Urinary bladder (tissue), 3 donors: ENCODE measurements at regions not wholly inside any gene's neighbourhood (a gene's known extent, or its start where the extent isn't known, plus 50 kb on each side); places are given as distances from the start of the nearest gene placed in this dataset.

Source experiments
- DNase-seq: peaks from one replicate; pipeline ENCODE4 v3.0.0-alpha.2; 2015; ENCODE audit errors: extremely low spot score
- H3K27ac ChIP-seq: one replicate; pipeline ENCODE4 v1.5.1; 2013; ENCODE audit warnings: low read depth, mild to moderate bottlenecking, moderate library complexity
- H3K36me3 ChIP-seq: one replicate; pipeline ENCODE4 v1.6.1; 2013; ENCODE audit warnings: mild to moderate bottlenecking, moderate library complexity; ENCODE audit not compliant: insufficient read depth
- H3K4me1 ChIP-seq: one replicate; pipeline ENCODE4 v1.6.1; 2013; ENCODE audit warnings: mild to moderate bottlenecking, moderate library complexity; ENCODE audit not compliant: insufficient read depth
- H3K4me3 ChIP-seq: one replicate; pipeline ENCODE4 v1.5.1; 2013; ENCODE audit warnings: low read depth, low read length
- WGBS: extraction: QIAGEN DNeasy Blood & Tissue Kit; methylation state at CpG from one replicate; pipeline ENCODE4 v1.1.7; 2013; 5-methylcytosine and 5-hydroxymethylcytosine counted together
- donor health status: healthy with polysubstance abuse.
- donor health status: healthy.

- Histone ChIP-seq H3K27ac (no peak overlapping the region), H3K36me3 (no peaks in the 10 kb centered on the region), H3K4me3 (no peak overlapping the region), H3K4me1 (no peaks in the 10 kb centered on the region)
- DNase-seq, result no peak
- WGBS, result 34% methylated on average over 2 of the region's 2 CpGs
Observed at GRCh38 chr2:211077216-211077767, 520.9 kb downstream of the CPS1 start.

- Histone ChIP-seq H3K4me3 (no peak overlapping the region), H3K36me3 (no peaks in the 10 kb centered on the region), H3K4me1 (no peaks in the 10 kb centered on the region), H3K27ac (no peak overlapping the region)
- no peak for DNase-seq
- WGBS, result 51% methylated on average over 2 of the region's 2 CpGs
Observed at GRCh38 chr2:211084352-211084751, 528.0 kb downstream of the CPS1 start.

DNA sequence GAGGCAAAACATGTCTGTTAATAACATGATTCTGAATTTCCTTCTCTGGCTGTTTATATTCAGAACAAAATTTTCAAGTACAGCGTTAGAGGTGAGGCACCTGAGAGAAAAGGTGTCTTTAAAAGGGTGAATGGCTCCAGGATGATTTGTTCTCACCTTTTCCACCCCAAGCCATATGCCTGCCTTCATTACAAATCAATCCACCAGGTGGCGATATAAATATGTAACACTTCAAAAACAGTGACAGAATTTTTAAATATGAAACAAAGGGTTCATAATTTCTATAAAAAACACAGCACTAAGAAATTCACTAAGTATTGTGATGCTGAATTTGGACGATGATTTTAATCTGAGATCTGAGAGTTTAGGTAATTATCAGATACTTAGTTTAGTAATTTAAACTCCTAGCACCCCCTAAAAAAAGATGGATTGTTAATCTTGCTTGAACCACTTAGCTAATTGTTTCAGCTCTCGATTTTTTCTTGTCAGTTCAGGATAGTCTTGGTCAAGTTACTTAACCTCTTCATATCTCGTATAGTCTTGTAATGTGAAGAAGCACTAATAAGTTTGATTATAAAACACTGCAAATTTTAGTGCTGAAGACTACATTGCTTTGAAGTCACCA, 528.8 kb downstream of the CPS1 start:
- no peaks in the 10 kb centered on the region for H3K4me1 ChIP-seq
- H3K4me3 ChIP-seq, result no peak overlapping the region
- H3K27ac ChIP-seq, result no peak overlapping the region
- 14% methylated on average over 5 of the region's 5 CpGs for WGBS
- no peak for DNase-seq
- H3K36me3 ChIP-seq, result no peaks in the 10 kb centered on the region

DNA sequence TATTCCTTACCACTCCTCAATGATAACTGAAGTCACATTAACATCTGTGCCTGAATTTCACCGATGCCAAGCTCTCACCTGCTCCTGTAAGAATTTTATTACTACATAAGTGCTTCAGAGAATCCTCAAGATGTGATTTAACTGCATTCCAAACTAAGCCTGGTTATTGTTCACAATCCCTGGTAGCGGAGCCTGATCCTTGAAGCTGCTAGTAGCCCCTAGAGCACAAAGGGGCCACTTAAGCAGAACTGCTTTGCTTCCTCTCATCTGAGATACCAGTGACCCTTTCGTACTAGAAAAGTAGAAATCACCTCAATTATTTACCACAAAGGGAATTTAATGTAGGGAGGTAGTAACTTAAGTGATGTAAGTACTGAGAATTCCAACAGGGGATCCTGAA, 529.6 kb downstream of the CPS1 start:
- H3K4me3 ChIP-seq, result no peak overlapping the region
- no peaks in the 10 kb centered on the region for H3K36me3 ChIP-seq
- no peak overlapping the region for H3K27ac ChIP-seq
- 61% methylated on average over 3 of the region's 3 CpGs for WGBS
- no peaks in the 10 kb centered on the region for H3K4me1 ChIP-seq
- DNase-seq, result no peak

- 77% methylated on average over 3 of the region's 3 CpGs for WGBS
- no peaks in the 10 kb centered on the region for H3K36me3 ChIP-seq
- no peaks in the 10 kb centered on the region for H3K4me1 ChIP-seq
- H3K4me3 ChIP-seq, result no peak overlapping the region
- DNase-seq, result no peak
- H3K27ac ChIP-seq, result no peak overlapping the region
Observed at GRCh38 chr2:211089127-211089526, 532.7 kb downstream of the CPS1 start.

DNA sequence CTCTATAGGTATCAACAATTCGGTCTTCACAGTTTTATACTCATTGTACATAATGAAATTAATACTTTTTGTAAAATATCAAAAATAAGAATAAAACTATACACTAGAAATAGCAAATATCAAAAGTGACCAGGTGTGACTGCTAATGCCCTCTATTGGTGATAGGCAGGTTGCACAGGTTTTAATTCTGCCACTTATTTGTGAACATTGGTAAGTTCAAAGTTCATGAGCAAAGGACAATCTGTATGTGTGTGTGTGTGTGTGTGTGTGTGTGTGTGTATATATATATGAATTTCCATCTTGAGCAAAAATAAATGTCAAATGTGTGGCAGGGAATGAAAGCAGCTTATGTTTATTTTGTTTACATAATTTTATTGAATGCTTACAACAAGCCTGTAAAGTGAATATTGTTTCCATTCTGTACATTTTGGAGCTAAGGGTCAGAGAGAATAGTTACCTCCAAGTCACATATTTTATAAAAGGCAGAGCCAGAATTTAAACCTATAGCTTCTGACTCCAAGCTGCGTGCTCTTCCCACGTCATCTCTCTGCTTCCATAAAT, 537.4 kb downstream of the CPS1 start:
- Histone ChIP-seq H3K27ac (no peak overlapping the region), H3K36me3 (no peaks in the 10 kb centered on the region), H3K4me3 (no peak overlapping the region), H3K4me1 (no peaks in the 10 kb centered on the region)
- 80% methylated on average over 3 of the region's 3 CpGs for WGBS
- DNase-seq, result no peak

GRCh38 chr2:211103989-211104388, 547.6 kb downstream of the CPS1 start:
- no peak for DNase-seq
- H3K4me1 ChIP-seq, result no peaks in the 10 kb centered on the region

DNA sequence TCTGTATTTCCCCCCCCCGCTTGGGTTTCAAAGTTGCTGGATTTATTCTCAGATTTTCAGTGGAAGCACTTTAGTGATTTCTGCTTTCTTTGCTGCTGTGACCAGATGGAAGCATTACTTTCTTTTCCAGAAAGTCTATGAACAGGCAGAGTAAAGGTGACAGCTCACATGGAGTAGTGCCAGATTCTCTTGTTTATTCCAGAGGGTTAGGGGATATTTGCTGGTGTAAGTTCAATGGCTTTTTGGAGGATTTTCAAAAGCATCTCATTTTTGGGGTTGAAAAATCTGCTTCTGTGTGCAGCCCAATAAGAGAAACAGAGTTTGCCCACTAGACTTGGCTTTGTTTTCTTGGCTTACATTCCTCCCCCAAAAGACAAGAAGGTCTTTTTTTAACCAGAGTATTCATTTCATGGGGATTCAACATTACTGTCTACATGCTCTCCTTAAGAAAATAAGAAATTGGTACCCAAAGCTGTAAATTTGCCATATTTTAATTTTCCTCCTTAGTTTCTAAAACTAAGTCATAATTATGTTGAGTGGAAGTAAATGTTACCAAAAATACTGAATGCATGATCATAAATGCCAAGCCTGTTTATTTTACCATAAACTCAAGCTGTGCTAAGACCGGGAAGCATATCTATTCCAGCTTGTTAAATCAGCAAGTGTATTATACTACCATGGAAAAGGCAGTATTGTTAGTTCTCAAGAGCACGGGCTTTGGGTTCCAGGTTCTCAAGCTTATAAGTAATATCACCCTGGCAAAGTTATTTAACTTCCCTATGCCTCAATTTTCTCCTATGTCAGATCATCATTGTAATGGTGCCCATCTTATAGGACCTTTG, 557.2 kb downstream of the CPS1 start:
- Histone ChIP-seq H3K4me3 (no peak overlapping the region), H3K27ac (no peak overlapping the region), H3K4me1 (no peaks in the 10 kb centered on the region), H3K36me3 (no peaks in the 10 kb centered on the region)
- WGBS, result 30% methylated on average over 3 of the region's 3 CpGs
- no peak for DNase-seq

More at GRCh38 chr2:211103989-211104388, 547.6 kb downstream of the CPS1 start:
- no peak overlapping the region for H3K27ac ChIP-seq
- WGBS, result 14% methylated on average over 4 of the region's 4 CpGs
- H3K4me3 ChIP-seq, result no peak overlapping the region
- H3K36me3 ChIP-seq, result no peaks in the 10 kb centered on the region

- no peak overlapping the region for H3K4me3 ChIP-seq
- no peaks in the 10 kb centered on the region for H3K4me1 ChIP-seq
- 83% methylated on average over 1 of the region's 1 CpG for WGBS
- H3K27ac ChIP-seq, result no peak overlapping the region
- no peak for DNase-seq
- H3K36me3 ChIP-seq, result no peaks in the 10 kb centered on the region
Observed at GRCh38 chr2:211114826-211115455, 558.5 kb downstream of the CPS1 start.

- H3K36me3 ChIP-seq, result no peaks in the 10 kb centered on the region
- no peaks in the 10 kb centered on the region for H3K4me1 ChIP-seq
- DNase-seq, result no peak
- 40% methylated on average over 1 of the region's 1 CpG for WGBS
- H3K27ac ChIP-seq, result no peak overlapping the region
- H3K4me3 ChIP-seq, result no peak overlapping the region
Observed at GRCh38 chr2:211117026-211117425, 560.6 kb downstream of the CPS1 start.

GRCh38 chr2:211126256-211126655, 569.9 kb downstream of the CPS1 start:
- DNase-seq, result no peak
- H3K27ac ChIP-seq, result no peak overlapping the region
- no peaks in the 10 kb centered on the region for H3K4me1 ChIP-seq
- no peaks in the 10 kb centered on the region for H3K36me3 ChIP-seq
- H3K4me3 ChIP-seq, result no peak overlapping the region

GRCh38 chr2:211127501-211127900, 571.1 kb downstream of the CPS1 start:
- no peak for DNase-seq
- no peak overlapping the region for H3K4me3 ChIP-seq
- no peak overlapping the region for H3K27ac ChIP-seq
- WGBS, result 58% methylated on average over 2 of the region's 2 CpGs
- no peaks in the 10 kb centered on the region for H3K36me3 ChIP-seq
- H3K4me1 ChIP-seq, result no peaks in the 10 kb centered on the region

- Histone ChIP-seq H3K36me3 (no peaks in the 10 kb centered on the region), H3K27ac (no peak overlapping the region), H3K4me1 (no peaks in the 10 kb centered on the region), H3K4me3 (no peak overlapping the region)
- no peak for DNase-seq
- 68% methylated on average over 3 of the region's 3 CpGs for whole genome bisulfite sequencing
Observed at GRCh38 chr2:211128287-211128686, 571.9 kb downstream of the CPS1 start.
